HL-60 (cell line): ENCODE measurements at regions not wholly inside any gene's neighbourhood (a gene's known extent, or its start where the extent isn't known, plus 50 kb on each side); places are given as distances from the start of the nearest gene placed in this dataset.

ENCODE experiments used
- DNase-seq, 2 experiments: peaks; one replicate each; pipeline ENCODE4 v3.0.0-alpha.2; 2010 to 2020; ENCODE audit warnings: low read depth in 1 of 2, low spot score in 1 of 2
- H3K27ac ChIP-seq: fragments of 250-450 bp; sonication (Bioruptor Pico); replicated peaks from 2 replicates; pipeline ENCODE4 v1.5.1; 2020; ENCODE audit warnings: mild to moderate bottlenecking, moderate library complexity
- H3K27me3 ChIP-seq: fragments of 250-450 bp; sonication (Bioruptor Pico); 2 replicates; pipeline ENCODE4 v1.5.1; 2021; ENCODE audit warnings: mild to moderate bottlenecking, moderate library complexity; ENCODE audit not compliant: insufficient read depth, poor library complexity, severe bottlenecking
- H3K4me3 ChIP-seq: replicated peaks from 2 replicates; pipeline ENCODE4 v1.5.1; 2011; ENCODE audit warnings: mild to moderate bottlenecking, control low read depth, low read length; ENCODE audit not compliant: insufficient read depth
- GABPA ChIP-seq: IDR thresholded peaks from 2 replicates; pipeline ENCODE4 v1.6.1; 2012; ENCODE audit warnings: low read depth
- POLR2AphosphoS5 ChIP-seq: IDR thresholded peaks from 2 replicates; pipeline ENCODE4 v1.6.1; 2012; ENCODE audit warnings: low read depth
- SPI1 ChIP-seq: IDR thresholded peaks from 2 replicates; pipeline ENCODE4 v1.6.1; 2012; ENCODE audit warnings: low read depth, mild to moderate bottlenecking, borderline replicate concordance
- TF ChIP-seq, protein P1 (sequence below): IDR thresholded peaks from 2 replicates; pipeline ENCODE4 v1.6.1; 2012; ENCODE audit warnings: low read depth; ENCODE audit not compliant: insufficient replicate concordance
- TF ChIP-seq, protein P2 (sequence below): IDR thresholded peaks from one replicate; pipeline ENCODE4 v1.5.1; 2011; ENCODE audit warnings: low read length, control low read depth, inconsistent platforms; ENCODE audit not compliant: insufficient read depth

DNA sequence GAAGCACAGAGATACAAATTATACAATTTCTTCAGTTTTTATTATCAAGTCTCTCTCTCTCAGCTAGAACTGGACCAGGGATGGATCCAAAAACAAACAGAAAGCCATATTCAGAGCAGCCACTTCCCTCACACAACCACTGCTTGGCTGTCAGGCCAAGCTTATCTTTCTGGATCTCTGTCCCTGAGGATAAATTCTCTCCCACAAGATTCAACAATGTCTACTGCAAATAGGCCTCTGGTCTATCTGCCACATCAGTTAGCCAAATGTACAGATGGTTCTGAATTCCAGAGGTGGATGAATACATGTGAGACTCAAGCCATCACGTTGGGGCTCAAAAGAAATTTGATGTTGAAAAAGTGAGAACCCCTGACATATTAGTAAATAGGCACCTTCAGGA lies 350.9 kb downstream of the LTN1 start:
- TF ChIP-seq GABPA (no peak), POLR2AphosphoS5 (no peak), SPI1 (no peak)
- TF ChIP-seq, protein P1, sequence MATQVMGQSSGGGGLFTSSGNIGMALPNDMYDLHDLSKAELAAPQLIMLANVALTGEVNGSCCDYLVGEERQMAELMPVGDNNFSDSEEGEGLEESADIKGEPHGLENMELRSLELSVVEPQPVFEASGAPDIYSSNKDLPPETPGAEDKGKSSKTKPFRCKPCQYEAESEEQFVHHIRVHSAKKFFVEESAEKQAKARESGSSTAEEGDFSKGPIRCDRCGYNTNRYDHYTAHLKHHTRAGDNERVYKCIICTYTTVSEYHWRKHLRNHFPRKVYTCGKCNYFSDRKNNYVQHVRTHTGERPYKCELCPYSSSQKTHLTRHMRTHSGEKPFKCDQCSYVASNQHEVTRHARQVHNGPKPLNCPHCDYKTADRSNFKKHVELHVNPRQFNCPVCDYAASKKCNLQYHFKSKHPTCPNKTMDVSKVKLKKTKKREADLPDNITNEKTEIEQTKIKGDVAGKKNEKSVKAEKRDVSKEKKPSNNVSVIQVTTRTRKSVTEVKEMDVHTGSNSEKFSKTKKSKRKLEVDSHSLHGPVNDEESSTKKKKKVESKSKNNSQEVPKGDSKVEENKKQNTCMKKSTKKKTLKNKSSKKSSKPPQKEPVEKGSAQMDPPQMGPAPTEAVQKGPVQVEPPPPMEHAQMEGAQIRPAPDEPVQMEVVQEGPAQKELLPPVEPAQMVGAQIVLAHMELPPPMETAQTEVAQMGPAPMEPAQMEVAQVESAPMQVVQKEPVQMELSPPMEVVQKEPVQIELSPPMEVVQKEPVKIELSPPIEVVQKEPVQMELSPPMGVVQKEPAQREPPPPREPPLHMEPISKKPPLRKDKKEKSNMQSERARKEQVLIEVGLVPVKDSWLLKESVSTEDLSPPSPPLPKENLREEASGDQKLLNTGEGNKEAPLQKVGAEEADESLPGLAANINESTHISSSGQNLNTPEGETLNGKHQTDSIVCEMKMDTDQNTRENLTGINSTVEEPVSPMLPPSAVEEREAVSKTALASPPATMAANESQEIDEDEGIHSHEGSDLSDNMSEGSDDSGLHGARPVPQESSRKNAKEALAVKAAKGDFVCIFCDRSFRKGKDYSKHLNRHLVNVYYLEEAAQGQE, result no peak
- TF ChIP-seq, protein P2, sequence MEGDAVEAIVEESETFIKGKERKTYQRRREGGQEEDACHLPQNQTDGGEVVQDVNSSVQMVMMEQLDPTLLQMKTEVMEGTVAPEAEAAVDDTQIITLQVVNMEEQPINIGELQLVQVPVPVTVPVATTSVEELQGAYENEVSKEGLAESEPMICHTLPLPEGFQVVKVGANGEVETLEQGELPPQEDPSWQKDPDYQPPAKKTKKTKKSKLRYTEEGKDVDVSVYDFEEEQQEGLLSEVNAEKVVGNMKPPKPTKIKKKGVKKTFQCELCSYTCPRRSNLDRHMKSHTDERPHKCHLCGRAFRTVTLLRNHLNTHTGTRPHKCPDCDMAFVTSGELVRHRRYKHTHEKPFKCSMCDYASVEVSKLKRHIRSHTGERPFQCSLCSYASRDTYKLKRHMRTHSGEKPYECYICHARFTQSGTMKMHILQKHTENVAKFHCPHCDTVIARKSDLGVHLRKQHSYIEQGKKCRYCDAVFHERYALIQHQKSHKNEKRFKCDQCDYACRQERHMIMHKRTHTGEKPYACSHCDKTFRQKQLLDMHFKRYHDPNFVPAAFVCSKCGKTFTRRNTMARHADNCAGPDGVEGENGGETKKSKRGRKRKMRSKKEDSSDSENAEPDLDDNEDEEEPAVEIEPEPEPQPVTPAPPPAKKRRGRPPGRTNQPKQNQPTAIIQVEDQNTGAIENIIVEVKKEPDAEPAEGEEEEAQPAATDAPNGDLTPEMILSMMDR, result no peak
- H3K27ac ChIP-seq, result no peak overlapping the region
- H3K27me3 ChIP-seq, result no peaks in the 10 kb centered on the region
- no peak overlapping the region for H3K4me3 ChIP-seq
- no peak for DNase-seq

DNA sequence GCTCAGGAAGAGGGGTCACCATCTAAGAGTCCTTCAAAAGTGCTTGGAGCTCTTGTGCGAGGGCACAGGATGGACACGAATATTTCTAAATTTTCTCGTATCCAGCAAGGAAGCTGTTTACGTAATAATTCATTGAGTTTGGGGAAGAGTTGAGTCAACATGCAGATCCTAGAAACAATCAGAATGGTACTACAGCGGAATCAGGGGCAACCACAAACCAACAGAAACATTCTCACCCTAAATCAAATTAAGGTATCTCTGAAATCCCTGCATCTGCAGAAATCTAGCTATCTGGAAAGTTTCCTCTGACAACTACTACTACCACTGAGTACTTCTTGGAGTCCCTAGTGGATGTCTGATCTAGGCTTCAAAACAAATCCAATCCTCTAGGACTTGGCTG lies 352.4 kb downstream of the LTN1 start:
- DNase-seq, result no peak
- Histone ChIP-seq H3K27ac (no peak overlapping the region), H3K4me3 (no peak overlapping the region), H3K27me3 (no peaks in the 10 kb centered on the region)
- TF ChIP-seq SPI1 (no peak), GABPA (no peak), POLR2AphosphoS5 (no peak)
- TF ChIP-seq, protein P2, result no peak
- TF ChIP-seq, protein P1, result no peak

DNA sequence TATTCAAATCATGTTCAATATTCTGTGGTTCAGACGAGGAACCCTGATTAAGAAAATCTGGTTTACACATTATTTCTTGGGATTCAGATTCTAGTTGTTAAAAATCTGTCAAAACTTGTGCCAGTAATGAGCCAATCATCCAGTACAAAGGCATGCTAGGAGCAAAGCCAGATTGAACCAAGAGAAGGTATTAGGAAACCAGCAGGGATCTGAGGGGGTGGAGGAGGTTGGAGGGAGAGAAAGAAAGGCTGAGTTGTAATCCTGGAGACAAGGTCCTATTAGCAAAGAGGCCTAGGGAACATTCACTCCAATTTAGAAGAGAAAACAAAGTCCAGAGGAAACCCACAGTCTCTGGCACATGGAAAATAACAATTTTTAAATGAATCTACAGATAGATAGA lies 352.9 kb downstream of the LTN1 start:
- DNase-seq, result no peak
- TF ChIP-seq, protein P1, result no peak
- TF ChIP-seq GABPA, result no peak
- no peak for TF ChIP-seq POLR2AphosphoS5
- TF ChIP-seq SPI1, result no peak
- TF ChIP-seq, protein P2, result no peak
- no peaks in the 10 kb centered on the region for H3K27me3 ChIP-seq
- H3K27ac ChIP-seq, result no peak overlapping the region
- no peak overlapping the region for H3K4me3 ChIP-seq
